ENCODE measurements at regions not wholly inside any gene's neighbourhood (a gene's known extent, or its start where the extent isn't known, plus 50 kb on each side); places are given as distances from the start of the nearest gene placed in this dataset.
"Not testable (repeated sequence)": the region's sequence is repeated elsewhere in the genome, so short reads cannot be mapped to it uniquely, and the experiment has no call there.

DNA sequence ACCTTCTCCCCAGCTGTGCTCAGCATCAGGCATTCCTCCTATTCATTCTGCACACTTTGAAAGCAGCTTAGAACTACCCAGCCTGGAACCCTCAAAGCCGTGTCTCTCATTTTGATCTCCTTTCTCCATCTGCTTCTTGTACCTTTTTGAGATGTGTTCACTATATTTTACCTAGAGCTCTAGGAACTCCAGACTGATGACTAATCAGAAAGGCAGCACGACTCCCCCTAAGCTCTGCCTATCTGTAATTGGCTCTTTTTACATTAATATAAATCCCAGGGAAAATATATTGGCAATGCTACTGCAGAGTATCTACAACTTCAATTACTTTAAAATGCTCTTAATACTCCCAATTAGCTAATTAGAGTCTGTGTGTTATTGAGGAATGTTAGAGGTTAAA is 671.5 kb downstream of the CBLN4 start:
- no peak for ATAC-seq

DNA sequence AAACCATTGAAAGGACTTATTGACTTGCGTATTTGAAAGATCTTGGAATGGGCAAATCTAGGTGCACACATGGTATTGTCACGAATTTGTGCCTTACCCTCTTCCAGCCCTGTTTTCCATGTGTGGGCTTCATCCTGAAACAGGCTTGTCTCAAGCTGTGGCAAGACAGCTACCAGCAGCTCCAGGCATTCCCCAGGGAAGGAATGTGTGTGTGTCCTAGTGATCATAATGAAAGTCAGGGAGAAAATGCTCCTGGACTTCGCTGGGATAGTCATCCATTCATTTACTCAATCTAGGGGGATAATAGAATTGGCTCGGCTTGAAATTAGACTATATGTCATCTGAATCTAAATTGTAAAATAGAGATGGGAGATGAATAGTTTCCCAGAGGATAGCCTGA is 676.2 kb downstream of the CBLN4 start:
- no peak for ATAC-seq
- 45% methylated on average over 4 of the region's 4 CpGs for WGBS (ENCODE audit: insufficient coverage, low coverage, low lambda C conversion rate, missing lambda C conversion rate)
- Histone ChIP-seq H3K27ac (no peak overlapping the region), H3K27me3 (no peaks in the 10 kb centered on the region), H3K9me3 (no peaks in the 10 kb centered on the region), H3K4me3 (no peak overlapping the region), H3K36me3 (no peaks in the 10 kb centered on the region), H3K4me1 (no peaks in the 10 kb centered on the region)
- TF ChIP-seq, protein P1, sequence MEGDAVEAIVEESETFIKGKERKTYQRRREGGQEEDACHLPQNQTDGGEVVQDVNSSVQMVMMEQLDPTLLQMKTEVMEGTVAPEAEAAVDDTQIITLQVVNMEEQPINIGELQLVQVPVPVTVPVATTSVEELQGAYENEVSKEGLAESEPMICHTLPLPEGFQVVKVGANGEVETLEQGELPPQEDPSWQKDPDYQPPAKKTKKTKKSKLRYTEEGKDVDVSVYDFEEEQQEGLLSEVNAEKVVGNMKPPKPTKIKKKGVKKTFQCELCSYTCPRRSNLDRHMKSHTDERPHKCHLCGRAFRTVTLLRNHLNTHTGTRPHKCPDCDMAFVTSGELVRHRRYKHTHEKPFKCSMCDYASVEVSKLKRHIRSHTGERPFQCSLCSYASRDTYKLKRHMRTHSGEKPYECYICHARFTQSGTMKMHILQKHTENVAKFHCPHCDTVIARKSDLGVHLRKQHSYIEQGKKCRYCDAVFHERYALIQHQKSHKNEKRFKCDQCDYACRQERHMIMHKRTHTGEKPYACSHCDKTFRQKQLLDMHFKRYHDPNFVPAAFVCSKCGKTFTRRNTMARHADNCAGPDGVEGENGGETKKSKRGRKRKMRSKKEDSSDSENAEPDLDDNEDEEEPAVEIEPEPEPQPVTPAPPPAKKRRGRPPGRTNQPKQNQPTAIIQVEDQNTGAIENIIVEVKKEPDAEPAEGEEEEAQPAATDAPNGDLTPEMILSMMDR (IDR thresholded peaks at IDR 0.05): no peak
- TF ChIP-seq POLR2A (IDR thresholded peaks at IDR 0.05): no peak
- no peak for DNase-seq
- intact Hi-C loops (cut with DNase I): no loop called here

More for the DNA sequence above, 671.5 kb downstream of the CBLN4 start:
- no peaks in the 10 kb centered on the region for H3K36me3 ChIP-seq
- intact Hi-C loops (cut with DNase I): no loop called here
- no peak overlapping the region for H3K27ac ChIP-seq
- 38% methylated on average over 2 of the region's 2 CpGs for WGBS (ENCODE audit: insufficient coverage, low coverage, low lambda C conversion rate, missing lambda C conversion rate)
- no peaks in the 10 kb centered on the region for H3K27me3 ChIP-seq
- TF ChIP-seq, protein P1 (IDR thresholded peaks at IDR 0.05): no peak
- TF ChIP-seq POLR2A (IDR thresholded peaks at IDR 0.05): no peak
- no peak for DNase-seq
- H3K9me3 ChIP-seq: no peaks in the 10 kb centered on the region
- H3K4me1 ChIP-seq: no peaks in the 10 kb centered on the region
- H3K4me3 ChIP-seq: no peak overlapping the region

DNA sequence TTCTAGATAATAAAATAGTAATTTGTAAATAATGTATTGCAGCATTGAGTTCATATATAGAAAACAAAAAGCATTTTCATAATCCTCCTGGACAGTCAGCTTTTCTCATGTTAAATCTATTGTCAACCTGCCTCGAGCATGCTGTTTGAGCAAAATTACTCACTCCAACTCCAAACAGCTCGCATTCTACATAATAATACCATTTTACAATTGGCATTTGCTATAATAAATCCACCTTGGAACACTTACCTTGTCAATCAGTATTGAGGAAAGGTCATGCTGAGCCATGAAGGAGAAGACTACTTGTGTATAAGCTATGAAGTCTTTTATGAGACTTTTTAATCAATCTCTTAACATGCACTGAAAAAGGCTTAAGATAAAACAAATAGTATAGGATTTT is 682.6 kb downstream of the CBLN4 start:
- Histone ChIP-seq H3K27me3 (no peaks in the 10 kb centered on the region), H3K4me1 (no peaks in the 10 kb centered on the region), H3K4me3 (no peak overlapping the region), H3K9me3 (no peaks in the 10 kb centered on the region), H3K27ac (no peak overlapping the region), H3K36me3 (no peaks in the 10 kb centered on the region)
- WGBS (ENCODE audit: insufficient coverage, low coverage, low lambda C conversion rate, missing lambda C conversion rate): 16% methylated on average over 2 of the region's 2 CpGs
- no peak for ATAC-seq
- DNase-seq: no peak
- TF ChIP-seq POLR2A (IDR thresholded peaks at IDR 0.05): no peak
- TF ChIP-seq, protein P1 (IDR thresholded peaks at IDR 0.05): no peak
- intact Hi-C loops (cut with DNase I): no loop called here

DNA sequence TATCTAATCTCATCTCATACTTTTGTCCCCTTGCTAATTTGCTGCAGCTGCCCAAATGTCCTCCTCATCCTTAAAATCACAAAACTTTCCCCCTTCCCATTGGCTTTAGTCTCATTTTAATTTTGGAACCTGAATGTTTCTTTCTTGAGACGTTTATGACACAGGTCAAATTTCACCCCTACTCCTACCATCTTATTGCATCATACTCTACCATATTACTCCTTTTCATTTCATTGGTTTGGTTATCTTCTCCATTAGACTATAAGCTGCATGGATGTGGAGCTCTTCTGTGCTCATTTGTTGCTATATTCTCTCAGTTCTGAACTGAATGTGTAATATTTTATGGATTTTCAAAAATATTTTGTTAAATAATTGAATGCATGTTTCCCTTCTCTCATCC is 688.6 kb downstream of the CBLN4 start:
- ATAC-seq (no peak), DNase-seq (no peak)
- no peaks in the 10 kb centered on the region for H3K27me3 ChIP-seq
- intact Hi-C loops (cut with DNase I): no loop called here
- H3K9me3 ChIP-seq: no peaks in the 10 kb centered on the region
- no peaks in the 10 kb centered on the region for H3K4me1 ChIP-seq
- H3K36me3 ChIP-seq: no peaks in the 10 kb centered on the region
- no peak overlapping the region for H3K4me3 ChIP-seq
- no peak for TF ChIP-seq POLR2A (IDR thresholded peaks at IDR 0.05)
- TF ChIP-seq, protein P1 (IDR thresholded peaks at IDR 0.05): no peak
- H3K27ac ChIP-seq: no peak overlapping the region
- 14% methylated on average over 1 of the region's 1 CpG for WGBS (ENCODE audit: insufficient coverage, low coverage, low lambda C conversion rate, missing lambda C conversion rate)

DNA sequence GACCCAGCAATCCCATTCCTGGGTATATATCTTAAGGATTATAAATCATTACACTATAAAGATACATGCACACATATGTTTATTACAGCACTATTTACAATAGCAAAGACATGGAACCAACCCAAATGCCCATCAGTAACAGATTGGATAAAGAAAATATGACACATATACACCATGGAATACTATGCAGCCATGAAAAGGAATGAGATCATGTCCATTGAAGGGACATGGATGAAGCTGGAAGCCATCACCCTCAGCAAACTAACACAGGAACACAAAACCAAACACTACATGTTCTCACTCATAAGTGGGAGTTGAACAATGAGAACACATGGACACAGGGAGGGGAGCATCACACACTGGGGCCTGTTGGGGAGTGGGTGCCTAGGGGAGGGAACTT is 694.5 kb downstream of the CBLN4 start:
- H3K27me3 ChIP-seq; ATAC-seq; H3K36me3 ChIP-seq; H3K9me3 ChIP-seq; H3K4me3 ChIP-seq; H3K27ac ChIP-seq; DNase-seq; intact Hi-C loops (cut with DNase I); H3K4me1 ChIP-seq: not testable (repeated sequence)
